ENCODE measurements at regions not wholly inside any gene's neighbourhood (a gene's known extent, or its start where the extent isn't known, plus 50 kb on each side); places are given as distances from the start of the nearest gene placed in this dataset.
"Not testable (repeated sequence)": the region's sequence is repeated elsewhere in the genome, so short reads cannot be mapped to it uniquely, and the experiment has no call there.

- no peaks in the 10 kb centered on the region for H3K9me3 Mint-ChIP-seq
- H3K27me3 Mint-ChIP-seq = peaks cover 4% of the 10 kb centered on the region
- H3K27ac Mint-ChIP-seq = no peak overlapping the region
- no peaks in the 10 kb centered on the region for H3K4me1 Mint-ChIP-seq
- no peaks in the 10 kb centered on the region for H3K36me3 Mint-ChIP-seq (ENCODE audit: low read depth)
- ATAC-seq (replicated peaks) = no peak
- no peak overlapping the region for H3K4me3 Mint-ChIP-seq
Measured at GRCh38 chr5:116896001-116896400, 321.4 kb upstream of the SEMA6A start.

- H3K4me1 Mint-ChIP-seq = no peaks in the 10 kb centered on the region
- ATAC-seq (replicated peaks) = no peak
- no peaks in the 10 kb centered on the region for H3K36me3 Mint-ChIP-seq (ENCODE audit: low read depth)
- peaks cover 3% of the 10 kb centered on the region for H3K27me3 Mint-ChIP-seq
- H3K4me3 Mint-ChIP-seq = no peak overlapping the region
- no peaks in the 10 kb centered on the region for H3K9me3 Mint-ChIP-seq
- no peak overlapping the region for H3K27ac Mint-ChIP-seq
Measured at GRCh38 chr5:116892993-116893392, 318.4 kb upstream of the SEMA6A start.

- Mint-ChIP-seq H3K27ac (no peak overlapping the region), H3K27me3 (no peaks in the 10 kb centered on the region), H3K9me3 (no peaks in the 10 kb centered on the region), H3K4me3 (no peak overlapping the region), H3K36me3 (ENCODE audit: low read depth) (no peaks in the 10 kb centered on the region), H3K4me1 (no peaks in the 10 kb centered on the region)
- no peak for ATAC-seq (replicated peaks)
Measured at GRCh38 chr5:116887104-116887503, 312.5 kb upstream of the SEMA6A start.

- Mint-ChIP-seq H3K9me3 (no peaks in the 10 kb centered on the region), H3K4me1 (no peaks in the 10 kb centered on the region), H3K4me3 (no peak overlapping the region), H3K36me3 (ENCODE audit: low read depth) (no peaks in the 10 kb centered on the region), H3K27ac (no peak overlapping the region), H3K27me3 (no peaks in the 10 kb centered on the region)
- no peak for ATAC-seq (replicated peaks)
Measured at GRCh38 chr5:116885825-116886224, 311.2 kb upstream of the SEMA6A start.

GRCh38 chr5:116883875-116884274 lies 309.3 kb upstream of the SEMA6A start:
- no peaks in the 10 kb centered on the region for H3K9me3 Mint-ChIP-seq
- H3K27me3 Mint-ChIP-seq = no peaks in the 10 kb centered on the region
- H3K4me3 Mint-ChIP-seq = no peak overlapping the region
- ATAC-seq (replicated peaks) = no peak
- no peak overlapping the region for H3K27ac Mint-ChIP-seq
- no peaks in the 10 kb centered on the region for H3K4me1 Mint-ChIP-seq
- no peaks in the 10 kb centered on the region for H3K36me3 Mint-ChIP-seq (ENCODE audit: low read depth)

GRCh38 chr5:116881921-116882531 lies 307.4 kb upstream of the SEMA6A start:
- Mint-ChIP-seq H3K9me3 (peaks cover 3% of the 10 kb centered on the region), H3K27ac (no peak overlapping the region), H3K27me3 (peaks cover 9% of the 10 kb centered on the region), H3K36me3 (ENCODE audit: low read depth) (no peaks in the 10 kb centered on the region), H3K4me3 (no peak overlapping the region), H3K4me1 (no peaks in the 10 kb centered on the region)
- no peak for ATAC-seq (replicated peaks)

- Mint-ChIP-seq H3K4me1 (no peaks in the 10 kb centered on the region), H3K4me3 (no peak overlapping the region), H3K9me3 (peaks cover 4% of the 10 kb centered on the region), H3K27ac (no peak overlapping the region), H3K27me3 (peaks cover 10% of the 10 kb centered on the region), H3K36me3 (ENCODE audit: low read depth) (no peaks in the 10 kb centered on the region)
- ATAC-seq (replicated peaks) = no peak
Measured at GRCh38 chr5:116880601-116881000, 306.0 kb upstream of the SEMA6A start.

GRCh38 chr5:116880150-116880549 lies 305.5 kb upstream of the SEMA6A start:
- H3K9me3 Mint-ChIP-seq = peaks cover 4% of the 10 kb centered on the region
- H3K27me3 Mint-ChIP-seq = peaks cover 10% of the 10 kb centered on the region
- H3K27ac Mint-ChIP-seq = no peak overlapping the region
- H3K36me3 Mint-ChIP-seq (ENCODE audit: low read depth) = no peaks in the 10 kb centered on the region
- ATAC-seq (replicated peaks) = no peak
- H3K4me1 Mint-ChIP-seq = no peaks in the 10 kb centered on the region
- H3K4me3 Mint-ChIP-seq = no peak overlapping the region

- H3K27ac Mint-ChIP-seq = no peak overlapping the region
- H3K36me3 Mint-ChIP-seq (ENCODE audit: low read depth) = no peaks in the 10 kb centered on the region
- no peak overlapping the region for H3K4me3 Mint-ChIP-seq
- peaks cover 10% of the 10 kb centered on the region for H3K27me3 Mint-ChIP-seq
- H3K4me1 Mint-ChIP-seq = no peaks in the 10 kb centered on the region
- peaks cover 4% of the 10 kb centered on the region for H3K9me3 Mint-ChIP-seq
- no peak for ATAC-seq (replicated peaks)
Measured at GRCh38 chr5:116876240-116876840, 301.7 kb upstream of the SEMA6A start.

GRCh38 chr5:116872986-116873385 lies 298.4 kb upstream of the SEMA6A start:
- Mint-ChIP-seq H3K4me1 (no peaks in the 10 kb centered on the region), H3K27me3 (peaks cover 6% of the 10 kb centered on the region), H3K27ac (no peak overlapping the region), H3K36me3 (ENCODE audit: low read depth) (no peaks in the 10 kb centered on the region), H3K4me3 (no peak overlapping the region), H3K9me3 (peaks cover 4% of the 10 kb centered on the region)
- ATAC-seq (replicated peaks) = no peak

GRCh38 chr5:116872486-116872885 lies 297.9 kb upstream of the SEMA6A start:
- Mint-ChIP-seq H3K36me3 (ENCODE audit: low read depth) (no peaks in the 10 kb centered on the region), H3K9me3 (peaks cover 4% of the 10 kb centered on the region), H3K4me1 (no peaks in the 10 kb centered on the region), H3K27ac (no peak overlapping the region), H3K4me3 (no peak overlapping the region), H3K27me3 (peaks cover 3% of the 10 kb centered on the region)
- ATAC-seq (replicated peaks) = no peak

GRCh38 chr5:116867825-116868224 lies 293.2 kb upstream of the SEMA6A start:
- not testable (repeated sequence) for H3K9me3 Mint-ChIP-seq; H3K4me1 Mint-ChIP-seq; H3K27ac Mint-ChIP-seq; H3K4me3 Mint-ChIP-seq; ATAC-seq (replicated peaks); H3K27me3 Mint-ChIP-seq; H3K36me3 Mint-ChIP-seq (ENCODE audit: low read depth)

- Mint-ChIP-seq H3K9me3 (no peaks in the 10 kb centered on the region), H3K4me3 (no peak overlapping the region), H3K27ac (no peak overlapping the region), H3K36me3 (ENCODE audit: low read depth) (no peaks in the 10 kb centered on the region), H3K4me1 (no peaks in the 10 kb centered on the region), H3K27me3 (no peaks in the 10 kb centered on the region)
- no peak for ATAC-seq (replicated peaks)
Measured at GRCh38 chr5:116865651-116866050, 291.0 kb upstream of the SEMA6A start.

- no peak overlapping the region for H3K27ac Mint-ChIP-seq
- no peak for ATAC-seq (replicated peaks)
- H3K27me3 Mint-ChIP-seq = no peaks in the 10 kb centered on the region
- no peaks in the 10 kb centered on the region for H3K9me3 Mint-ChIP-seq
- no peaks in the 10 kb centered on the region for H3K4me1 Mint-ChIP-seq
- H3K4me3 Mint-ChIP-seq = no peak overlapping the region
- H3K36me3 Mint-ChIP-seq (ENCODE audit: low read depth) = no peaks in the 10 kb centered on the region
Measured at GRCh38 chr5:116864838-116865190, 290.2 kb upstream of the SEMA6A start.

- no peak overlapping the region for H3K27ac Mint-ChIP-seq
- H3K36me3 Mint-ChIP-seq (ENCODE audit: low read depth) = no peaks in the 10 kb centered on the region
- H3K27me3 Mint-ChIP-seq = no peaks in the 10 kb centered on the region
- H3K9me3 Mint-ChIP-seq = no peaks in the 10 kb centered on the region
- ATAC-seq (replicated peaks) = no peak
- no peaks in the 10 kb centered on the region for H3K4me1 Mint-ChIP-seq
- H3K4me3 Mint-ChIP-seq = no peak overlapping the region
Measured at GRCh38 chr5:116864157-116864837, 289.7 kb upstream of the SEMA6A start.
